Astrocyte of the hippocampus (primary cell): ENCODE measurements at regions not wholly inside any gene's neighbourhood (a gene's known extent, or its start where the extent isn't known, plus 50 kb on each side); places are given as distances from the start of the nearest gene placed in this dataset.
"Not testable (repeated sequence)": the region's sequence is repeated elsewhere in the genome, so short reads cannot be mapped to it uniquely, and the experiment has no call there.

Experiments used
- DNase-seq: peaks from one replicate; pipeline ENCODE4 v3.0.0; 2011; ENCODE audit warnings: low read depth, low spot score

DNA sequence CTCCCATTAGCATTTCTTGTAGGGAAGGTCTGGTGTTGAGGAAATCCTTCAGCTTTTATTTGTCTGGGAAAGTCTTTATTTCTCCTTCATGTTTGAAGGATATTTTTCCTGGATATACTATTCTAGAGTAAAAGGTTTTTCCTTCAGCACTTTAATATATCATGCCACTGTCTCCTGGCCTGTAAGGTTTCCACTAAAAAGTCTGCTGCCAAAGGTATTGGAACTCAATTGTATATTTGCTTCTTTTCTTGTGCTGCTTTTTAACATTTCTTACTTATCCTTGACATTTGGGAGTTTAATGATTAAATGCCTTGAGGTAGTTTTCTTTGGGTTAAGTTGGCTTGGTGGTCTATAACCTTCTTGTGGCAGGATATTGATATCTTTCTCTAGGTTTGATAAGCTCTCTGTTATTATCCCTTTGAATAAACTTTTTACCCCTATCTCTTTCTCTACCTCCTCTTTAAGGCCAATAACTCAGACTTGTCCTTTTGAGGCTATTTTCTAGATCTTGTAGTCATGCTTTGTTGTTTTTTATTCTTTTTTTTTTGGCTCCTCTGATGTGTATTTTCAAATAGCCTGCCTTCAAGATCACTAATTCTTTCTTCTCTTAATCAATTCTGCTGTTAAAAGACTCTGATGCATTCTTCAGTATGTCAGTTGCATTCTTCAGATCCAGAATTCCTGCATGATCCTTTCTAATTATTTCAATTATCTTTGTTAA is 225.0 kb upstream of the ZNF217 start:
- DNase-seq, result no peak

DNA sequence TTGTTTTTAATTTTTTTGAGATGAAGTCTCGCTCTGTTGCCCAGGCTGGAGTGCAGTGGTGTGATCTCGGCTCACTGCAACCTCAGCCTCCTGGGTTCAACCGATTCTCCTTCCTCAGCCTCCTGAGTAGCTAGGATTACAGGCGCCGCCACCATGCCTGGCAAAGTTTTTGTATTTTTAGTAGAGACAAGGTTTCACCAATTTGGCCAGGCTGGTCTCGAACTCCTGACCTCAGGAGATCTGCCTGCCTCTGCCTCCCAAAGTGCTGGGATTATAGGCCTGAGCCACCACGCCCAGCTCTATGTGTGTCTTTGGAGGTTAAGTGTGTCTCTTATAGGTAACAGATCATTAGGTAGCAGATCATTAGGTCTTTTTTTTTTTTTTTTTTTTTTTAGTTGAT is 223.9 kb upstream of the ZNF217 start:
- not testable (repeated sequence) for DNase-seq

DNA sequence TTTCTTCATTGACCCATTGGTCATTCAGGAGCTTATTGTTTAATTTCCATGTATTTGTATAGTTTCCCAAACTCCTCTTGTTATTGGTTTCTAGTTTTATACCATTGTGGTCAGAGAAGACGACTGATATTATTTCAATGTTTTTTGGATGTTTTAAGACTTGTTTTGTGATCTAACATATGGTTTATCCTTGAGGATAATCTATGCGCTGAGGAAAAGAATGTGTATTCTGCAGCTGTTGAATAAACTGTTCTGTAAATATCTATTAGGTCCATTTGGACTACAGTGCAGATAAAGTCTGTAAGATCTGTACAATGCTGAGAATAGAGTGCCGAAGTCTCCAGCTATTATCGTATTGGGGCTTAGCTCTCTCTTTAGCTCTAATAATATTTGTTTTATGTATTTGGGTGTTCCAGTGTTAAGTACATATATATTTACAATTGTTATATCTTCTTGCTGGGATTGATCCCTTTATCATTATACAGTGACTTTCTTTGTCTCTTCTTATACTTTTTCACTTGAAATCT is 223.3 kb upstream of the ZNF217 start:
- no peak for DNase-seq

DNA sequence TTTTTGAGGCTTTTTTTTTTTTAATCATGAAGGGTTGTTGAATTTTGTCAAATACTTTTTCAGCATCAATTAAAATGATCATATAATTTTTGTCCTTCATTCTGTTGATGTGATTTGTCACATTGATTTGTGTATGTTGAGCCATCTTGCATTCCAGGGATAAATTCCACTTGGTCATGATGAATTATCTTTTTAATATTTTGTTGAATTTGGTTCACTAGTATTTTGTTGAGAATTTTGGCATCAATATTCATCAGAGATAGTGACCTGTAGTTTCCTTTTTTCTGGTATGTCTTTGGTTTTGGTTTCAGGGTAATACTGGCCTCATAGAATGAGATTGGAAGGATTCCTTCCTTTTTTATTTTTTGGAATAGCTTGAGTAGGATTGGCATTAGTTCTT is 221.9 kb upstream of the ZNF217 start:
- no peak for DNase-seq

DNA sequence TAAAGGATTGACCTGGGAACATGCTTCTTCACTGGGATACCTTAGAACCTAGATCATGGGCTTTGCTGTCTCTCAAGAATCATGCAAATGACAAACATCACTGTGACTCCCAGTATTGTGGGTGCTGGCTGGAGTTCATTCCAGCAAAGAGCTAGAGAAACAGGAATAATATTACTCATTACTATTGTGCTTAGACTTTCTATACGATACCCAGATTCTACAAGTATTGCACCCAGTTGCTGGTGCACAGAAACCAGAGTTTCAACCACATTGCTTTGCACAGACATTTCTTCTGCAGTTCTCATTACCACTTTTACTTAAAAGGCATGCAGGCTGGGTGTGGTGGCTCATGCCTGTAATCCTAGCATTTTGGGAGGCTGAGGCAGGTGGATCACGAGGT is 220.4 kb upstream of the ZNF217 start:
- DNase-seq, result no peak

DNA sequence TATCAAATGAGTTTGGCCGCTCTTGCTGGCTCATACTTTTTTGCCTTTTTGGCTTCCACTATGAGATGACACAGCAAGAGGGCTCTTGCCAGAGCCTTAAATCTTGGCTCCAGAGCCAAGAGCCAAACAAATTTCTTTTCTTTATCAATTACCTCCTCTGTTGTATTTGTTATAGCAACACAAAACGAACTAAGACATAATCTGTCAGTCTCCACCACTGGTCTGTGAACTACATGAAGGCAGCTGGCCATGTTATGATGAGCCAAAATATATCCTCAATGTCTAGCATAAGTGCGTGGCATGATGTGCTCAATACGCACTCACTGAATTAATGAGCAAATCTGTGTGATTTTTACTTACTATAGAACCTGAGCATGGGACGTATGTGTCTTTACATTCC is 220.0 kb upstream of the ZNF217 start:
- no peak for DNase-seq

DNA sequence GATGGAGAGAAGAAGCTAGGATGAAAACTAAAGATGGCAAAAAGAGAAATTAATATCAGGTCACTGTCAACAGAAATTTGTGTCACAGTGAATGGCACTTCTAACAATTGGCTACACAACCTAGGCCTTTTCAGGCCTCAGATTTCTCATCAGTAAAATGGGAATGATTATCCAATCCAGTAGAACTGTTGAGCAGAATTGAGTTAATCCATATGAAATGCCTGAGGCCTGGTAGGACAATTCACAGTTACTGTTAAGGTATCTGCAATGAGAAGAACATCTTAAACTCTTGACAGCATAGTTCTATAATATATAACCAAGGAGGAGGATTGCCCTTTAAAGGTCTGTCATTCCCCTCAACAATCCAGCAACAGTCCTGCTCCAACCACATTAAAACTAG is 217.9 kb upstream of the ZNF217 start:
- DNase-seq, result no peak

DNA sequence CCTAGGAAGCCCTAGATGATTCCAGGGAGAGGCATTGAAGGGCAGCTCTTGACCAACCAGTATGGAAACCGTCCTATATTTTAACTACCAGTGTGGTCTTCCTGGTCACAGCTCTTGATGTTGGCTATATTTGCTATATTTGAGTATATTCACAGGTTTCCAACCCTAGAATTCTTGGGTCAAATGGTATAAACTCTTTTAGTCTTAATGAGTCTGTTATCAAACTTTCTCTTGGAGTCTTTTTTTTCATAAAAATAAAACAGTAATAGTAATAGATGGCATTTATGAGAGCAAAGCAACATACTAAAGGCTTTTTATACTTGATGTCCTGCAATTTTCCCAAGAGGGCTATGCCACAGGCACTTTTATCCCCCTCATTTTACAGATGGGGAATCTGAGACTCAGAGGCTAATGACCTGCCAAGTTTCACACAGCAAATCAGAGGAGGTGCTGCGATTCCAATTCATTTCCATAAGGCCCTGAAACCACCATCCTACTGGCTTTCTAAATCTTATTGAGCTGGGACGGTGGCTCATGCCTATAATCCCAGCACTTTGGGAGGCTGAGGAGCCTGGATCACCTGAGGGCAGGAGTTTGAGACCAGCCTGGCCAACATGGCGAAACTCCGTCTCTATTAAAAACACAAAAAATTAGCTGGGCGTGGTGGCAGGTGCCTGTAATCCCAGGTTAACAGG is 217.2 kb upstream of the ZNF217 start:
- no peak for DNase-seq

DNA sequence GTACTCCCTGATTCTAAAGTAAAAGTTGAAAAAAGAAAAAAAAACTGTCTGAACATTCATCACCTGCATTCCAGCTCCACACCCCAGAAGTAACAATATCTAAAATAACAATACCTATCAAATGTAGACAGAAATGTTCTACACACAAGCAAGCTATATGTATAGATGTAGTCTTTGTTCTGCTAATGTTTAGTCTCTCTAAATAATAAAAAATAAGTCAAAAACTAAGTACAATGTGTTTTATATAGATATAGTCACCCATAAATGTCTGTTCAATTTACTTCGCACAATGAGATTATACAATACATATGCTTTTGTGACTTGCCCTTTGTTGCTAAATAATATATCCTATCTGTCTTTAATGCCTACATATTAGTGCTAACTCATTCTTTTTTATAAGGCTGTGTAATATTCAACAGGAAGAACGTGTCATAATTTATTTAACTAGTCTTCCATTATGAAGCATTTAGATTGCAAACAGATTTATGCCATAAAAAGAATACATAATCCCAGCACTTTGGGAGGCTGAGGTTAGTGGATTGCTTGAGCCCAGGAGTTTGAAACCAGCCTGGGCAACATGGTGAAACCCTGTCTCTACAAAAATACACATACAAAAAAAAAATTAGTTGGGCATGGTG is 216.2 kb upstream of the ZNF217 start:
- no peak for DNase-seq

DNA sequence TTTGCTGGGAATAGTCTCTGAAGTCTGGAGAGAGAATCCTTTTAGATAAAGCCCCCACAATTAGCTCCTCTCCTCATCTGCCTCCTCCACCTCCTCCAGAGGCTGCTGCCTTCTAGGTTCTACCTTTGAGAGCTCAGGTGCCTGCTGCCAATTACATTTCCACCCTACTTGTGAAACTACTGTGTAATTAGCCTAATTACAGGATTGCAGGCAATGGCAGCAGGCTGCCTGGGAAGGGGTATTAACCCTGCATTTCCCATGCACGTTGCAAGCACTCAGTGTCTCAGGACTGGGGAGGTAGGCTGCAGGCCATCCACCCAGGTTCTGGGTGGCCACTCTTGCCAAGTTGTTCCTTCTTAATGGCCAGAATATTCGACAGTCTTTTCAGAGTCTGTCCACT is 215.6 kb upstream of the ZNF217 start:
- DNase-seq, result no peak

DNA sequence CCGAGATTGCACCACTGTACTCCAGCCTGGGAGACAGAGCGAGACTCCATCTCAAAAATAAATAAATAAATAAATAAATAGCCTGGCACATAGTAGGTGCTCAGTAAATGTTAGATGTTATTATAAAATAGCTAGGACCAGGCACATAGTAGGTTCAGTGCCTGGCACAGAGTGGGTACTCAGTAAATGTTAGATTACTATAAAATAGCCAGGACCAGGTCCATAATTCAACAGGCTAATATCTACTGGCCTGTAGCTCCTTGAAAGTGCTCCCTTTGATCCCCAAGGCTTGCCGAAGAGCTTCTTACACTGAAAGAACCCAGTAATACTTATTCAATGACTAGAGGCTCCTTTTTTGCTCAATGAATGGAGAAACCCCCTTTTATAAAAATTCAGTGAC is 215.1 kb upstream of the ZNF217 start:
- DNase-seq, result no peak

DNA sequence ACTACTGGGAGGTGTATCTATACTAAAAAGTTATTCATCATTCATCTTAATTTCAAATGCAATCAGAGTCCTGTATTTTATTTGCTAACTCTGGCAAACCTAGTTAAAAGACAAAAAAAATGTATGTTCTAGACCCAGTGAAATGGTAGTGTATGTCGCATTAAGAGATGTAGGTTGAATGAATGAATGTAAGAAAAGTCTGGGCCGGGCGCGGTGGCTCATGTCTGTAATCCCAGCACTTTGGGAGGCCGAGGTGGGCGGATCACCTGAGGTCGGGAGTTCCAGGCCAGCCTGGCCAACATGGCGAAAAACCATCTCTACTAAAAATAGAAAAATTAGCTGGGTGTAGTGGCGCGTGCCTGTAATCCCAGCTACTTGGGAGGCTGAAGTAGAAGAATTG is 214.7 kb upstream of the ZNF217 start:
- DNase-seq, result not testable (repeated sequence)

DNA sequence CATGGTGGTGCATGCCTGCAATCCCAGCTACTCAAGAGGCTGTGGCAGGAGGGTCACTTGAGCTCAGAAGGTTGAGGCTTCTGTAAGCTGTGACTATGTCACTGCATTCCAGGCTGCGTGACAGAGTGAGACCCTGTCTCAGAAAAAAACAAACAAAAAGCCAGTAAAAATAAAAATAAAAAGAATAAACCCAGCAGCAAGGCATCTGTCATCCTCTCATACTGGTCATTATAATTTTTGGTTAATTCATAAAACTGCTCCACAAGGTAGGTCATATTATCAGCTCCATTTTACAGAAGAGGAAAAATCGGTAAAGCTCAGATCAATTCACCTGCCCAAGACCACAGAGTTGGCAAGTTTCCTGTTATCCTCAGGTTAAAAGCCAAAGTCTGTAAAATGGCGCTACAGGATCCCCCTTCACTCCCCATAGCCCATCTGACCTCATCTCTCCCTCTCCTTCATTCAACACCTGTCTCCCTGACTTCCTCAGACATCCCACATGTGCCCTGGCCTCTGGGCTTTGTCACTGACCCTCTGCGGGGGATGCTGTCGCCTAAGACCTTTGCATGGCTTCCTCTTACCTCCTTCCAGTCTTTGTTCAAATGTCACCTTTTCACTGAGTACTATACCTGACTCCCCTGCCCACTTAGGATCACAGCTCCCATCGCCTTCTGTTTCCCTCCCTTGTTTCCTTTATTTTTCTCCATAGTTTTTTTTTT is 213.2 kb upstream of the ZNF217 start:
- no peak for DNase-seq

DNA sequence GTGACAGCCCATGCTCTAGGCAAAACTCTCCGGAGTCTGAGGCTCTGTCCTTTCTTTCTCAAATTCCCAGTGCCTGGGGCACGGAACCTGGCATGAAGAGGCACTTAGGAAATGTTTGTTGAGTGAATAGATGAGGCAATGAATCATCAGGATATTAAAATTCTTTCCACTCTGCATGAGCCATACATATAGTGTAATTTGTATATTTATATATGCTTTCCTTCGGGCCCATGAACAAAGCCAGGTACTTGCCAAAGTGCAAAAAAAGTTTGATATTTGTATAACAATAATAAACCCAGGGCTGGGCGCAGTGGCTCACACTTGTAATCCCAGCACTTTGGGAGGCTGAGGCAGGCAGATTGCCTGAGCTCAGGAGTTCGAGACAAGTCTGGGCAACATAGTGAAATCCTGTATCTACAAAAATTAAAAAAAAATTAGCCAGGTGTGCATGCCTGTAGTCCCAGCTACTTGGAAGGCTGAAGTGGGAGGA is 212.3 kb upstream of the ZNF217 start:
- DNase-seq, result peak; percentile 43

DNA sequence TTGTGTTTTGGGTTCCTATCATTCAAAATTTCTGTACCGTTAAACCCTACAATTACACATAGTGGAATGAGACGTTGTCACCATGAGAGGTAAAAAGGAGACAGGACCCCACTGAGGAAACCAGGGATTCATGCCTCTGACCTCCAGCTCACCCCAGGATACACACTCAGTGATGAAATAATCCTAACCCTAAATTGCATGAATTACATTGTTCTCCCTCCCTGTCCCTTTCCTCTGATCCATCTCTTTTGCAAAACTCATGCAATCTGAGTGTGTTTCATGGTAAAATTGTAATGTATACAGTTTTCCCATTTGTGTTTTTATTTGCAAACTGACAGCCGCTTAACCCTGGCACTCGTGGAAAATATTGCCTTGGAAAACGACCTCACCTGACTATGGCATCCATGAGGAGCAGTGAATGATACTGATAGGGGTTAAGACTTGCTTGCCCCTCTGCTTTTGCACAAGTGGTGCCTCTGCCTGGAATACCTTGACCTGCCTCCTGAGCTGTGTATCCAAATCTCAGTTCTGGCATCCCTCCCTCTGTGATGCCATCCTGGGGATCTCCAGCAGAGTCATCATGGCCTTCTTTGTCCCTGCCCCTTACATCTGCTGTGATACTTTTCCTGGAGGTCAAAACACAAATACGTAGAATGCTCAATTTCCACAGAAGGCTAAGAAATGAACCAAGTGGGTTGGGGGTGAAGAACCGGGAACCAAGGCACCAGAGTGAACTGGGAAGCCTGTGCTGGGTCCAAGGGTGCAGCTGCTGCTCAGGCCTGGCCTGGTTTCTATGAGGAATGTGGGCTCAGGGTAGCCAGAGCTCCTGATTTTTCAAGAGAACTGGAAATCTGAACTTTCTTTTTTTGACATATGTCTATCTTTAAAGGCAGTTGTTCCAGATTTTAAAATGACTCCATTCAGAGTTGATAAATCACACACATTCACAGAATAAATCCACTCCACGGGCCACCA is 211.6 kb upstream of the ZNF217 start:
- DNase-seq, result no peak

DNA sequence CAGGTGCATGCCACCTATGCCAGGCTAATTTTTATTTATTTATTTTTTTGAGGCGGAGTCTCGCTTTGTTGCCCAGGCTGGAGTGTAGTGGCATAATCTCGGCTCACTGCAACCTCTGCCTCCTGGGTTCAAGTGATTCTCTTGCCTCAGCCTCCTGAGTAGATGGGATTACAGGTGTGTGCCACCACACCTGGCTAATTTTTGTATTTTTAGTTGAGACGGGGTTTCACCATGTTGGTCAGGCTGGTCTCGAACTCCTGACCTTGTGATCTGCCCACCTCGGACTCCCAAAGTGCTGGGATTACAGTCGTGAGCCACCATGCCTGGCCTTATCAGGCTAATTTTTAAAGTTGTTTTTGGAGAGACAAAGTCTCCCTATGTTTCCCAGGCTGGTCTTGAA is 210.7 kb upstream of the ZNF217 start:
- not testable (repeated sequence) for DNase-seq

DNA sequence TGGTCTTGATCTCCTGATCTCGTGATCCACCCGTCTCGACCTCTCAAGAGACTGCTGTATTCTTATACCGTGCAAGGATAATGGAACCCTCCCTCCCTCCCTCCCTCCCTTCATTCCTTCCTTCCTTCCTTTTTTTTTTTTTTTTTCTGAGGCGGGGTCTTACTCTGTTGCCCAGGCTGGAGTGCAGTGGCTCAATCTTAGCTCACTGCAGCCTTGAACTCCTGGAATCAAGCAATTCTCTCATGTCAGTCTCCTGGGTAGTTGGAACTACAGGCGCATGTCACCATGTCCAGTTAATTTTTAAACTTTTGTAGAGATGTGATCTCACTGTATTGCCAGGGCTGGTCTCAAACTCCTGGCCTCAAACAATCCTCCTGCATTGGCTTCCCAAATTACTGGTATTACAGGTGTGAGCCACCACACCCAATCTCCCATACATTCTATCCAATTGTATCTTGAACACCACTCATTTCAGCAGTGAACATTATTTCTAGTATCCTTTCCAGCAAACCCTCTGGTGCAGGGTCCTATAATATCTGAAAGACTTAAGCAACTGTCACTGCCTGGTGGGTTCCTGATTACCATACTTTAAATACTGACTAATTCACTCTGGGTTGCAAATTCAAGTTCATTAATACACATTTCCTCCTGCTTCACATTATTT is 210.0 kb upstream of the ZNF217 start:
- DNase-seq, result no peak

DNA sequence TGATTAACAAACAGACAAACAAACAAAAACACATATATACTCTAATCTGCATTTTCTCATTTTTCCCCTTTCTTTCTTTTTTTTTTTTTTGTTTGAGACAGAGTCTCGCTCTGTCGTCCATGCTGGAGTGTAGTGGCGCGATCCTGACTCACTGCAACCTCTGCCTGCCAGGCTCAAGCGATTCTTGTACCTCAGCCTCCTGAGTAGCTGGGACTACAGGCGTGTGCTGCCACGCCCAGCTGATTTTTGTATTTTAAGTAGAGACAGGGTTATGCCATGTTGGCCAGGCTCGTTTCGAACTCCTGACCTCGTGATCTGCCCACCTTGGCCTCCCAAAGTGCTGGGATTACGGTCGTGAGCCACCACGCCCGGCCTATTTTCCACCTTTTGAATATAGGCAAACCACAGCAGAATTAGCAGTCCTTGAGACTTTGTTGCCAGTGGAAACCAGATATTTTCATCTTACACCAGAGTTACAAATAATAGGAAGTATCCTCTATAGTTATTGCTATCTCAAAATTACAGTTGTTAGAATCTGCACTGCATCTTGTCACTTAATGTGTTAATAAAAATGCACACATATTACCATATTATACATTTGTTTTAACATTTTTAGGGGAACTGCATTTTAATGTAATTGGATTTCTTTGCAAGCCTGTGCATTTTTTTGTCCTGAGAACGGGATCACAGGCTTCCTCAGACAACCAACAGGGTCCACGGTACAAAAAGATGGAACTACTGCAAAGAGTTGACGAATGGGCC is 208.2 kb upstream of the ZNF217 start:
- DNase-seq, result no peak

DNA sequence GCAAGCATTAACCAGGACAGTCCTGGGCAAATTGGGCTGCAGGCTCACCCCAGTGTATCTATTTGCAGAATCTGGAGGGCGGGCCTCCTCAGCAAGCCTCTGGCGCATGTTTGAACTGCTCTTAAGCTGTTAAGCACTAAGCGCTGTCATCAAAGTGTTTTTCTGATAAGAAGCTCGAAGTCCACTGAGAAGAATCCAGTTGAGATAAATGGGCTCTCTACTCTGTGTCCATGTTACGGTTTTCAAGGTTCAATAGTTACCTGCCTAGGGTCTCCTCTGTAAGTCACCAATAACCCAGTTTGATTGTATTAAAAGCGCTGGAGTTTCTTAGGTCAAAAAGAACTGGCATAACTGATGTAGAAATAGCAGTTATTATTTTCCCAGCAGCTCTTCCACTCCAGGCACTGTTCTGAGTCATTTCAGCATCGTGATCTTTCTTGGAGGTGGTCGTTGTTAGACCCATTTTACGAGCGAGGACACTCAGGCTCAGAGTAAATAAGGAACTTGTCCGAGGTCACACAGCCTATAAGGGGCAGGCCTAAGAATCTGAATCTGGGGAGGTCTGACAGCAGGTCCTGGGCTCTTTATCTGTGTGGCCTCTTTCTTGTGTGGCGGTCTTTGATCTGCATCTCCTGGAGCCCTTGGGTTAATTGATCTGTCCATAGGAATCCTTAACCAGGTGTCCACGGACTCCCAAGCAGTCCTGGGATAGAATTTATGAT is 207.4 kb upstream of the ZNF217 start:
- no peak for DNase-seq
